HEK293T (cell line): ENCODE measurements at regions not wholly inside any gene's neighbourhood (a gene's known extent, or its start where the extent isn't known, plus 50 kb on each side); places are given as distances from the start of the nearest gene placed in this dataset.

ENCODE experiments used
- CTCF ChIA-PET: fragments of 350-600 bp; formaldehyde crosslinking; extraction: SDS; loops from one replicate; lab custom pipeline; 2021; ENCODE audit warnings: antibody characterized with exemption, inconsistent platforms; lab: Yijun Ruan, JAX
- POLR2A ChIA-PET: fragments of 350-600 bp; formaldehyde crosslinking; extraction: SDS; loops from one replicate; lab custom pipeline; 2020; ENCODE audit warnings: antibody characterized with exemption, inconsistent platforms; lab: Yijun Ruan, JAX
- DNase-seq: peaks from one replicate; pipeline ENCODE4 v3.0.0; 2012; ENCODE audit warnings: mixed read lengths; ENCODE audit errors: extremely low spot score
- ARNT ChIP-seq: fragments of 450-650 bp; IDR thresholded peaks from 2 replicates; pipeline ENCODE4 v1.6.1; 2017; ENCODE audit warnings: mild to moderate bottlenecking
- BHLHE40 ChIP-seq: fragments of 450-650 bp; IDR thresholded peaks from 2 replicates; pipeline ENCODE4 v1.6.1; 2016; ENCODE audit warnings: mild to moderate bottlenecking, moderate library complexity, borderline replicate concordance
- CTBP1 ChIP-seq: fragments of 450-650 bp; IDR thresholded peaks from 2 replicates; pipeline ENCODE4 v1.6.1; 2016; ENCODE audit warnings: borderline replicate concordance
- ELF4 ChIP-seq: fragments of 450-650 bp; IDR thresholded peaks from 2 replicates; pipeline ENCODE4 v1.6.1; 2017; ENCODE audit warnings: antibody characterized with exemption
- FOXA1 ChIP-seq: fragments of 450-650 bp; IDR thresholded peaks from 2 replicates; pipeline ENCODE4 v1.6.1; 2016; ENCODE audit warnings: mild to moderate bottlenecking
- FOXK2 ChIP-seq: fragments of 450-650 bp; IDR thresholded peaks from 2 replicates; pipeline ENCODE4 v1.6.1; 2016; ENCODE audit warnings: mild to moderate bottlenecking
- FOXM1 ChIP-seq: fragments of 450-650 bp; IDR thresholded peaks from 2 replicates; pipeline ENCODE4 v1.6.1; 2017; ENCODE audit warnings: mild to moderate bottlenecking, borderline replicate concordance
- HDGF ChIP-seq: fragments of 450-650 bp; IDR thresholded peaks from 2 replicates; pipeline ENCODE4 v1.6.1; 2017; ENCODE audit warnings: antibody characterized with exemption, borderline replicate concordance
- L3MBTL2 ChIP-seq: fragments of 450-650 bp; conservative IDR thresholded peaks from 2 replicates; pipeline ENCODE4 v1.6.1; 2016; ENCODE audit warnings: mild to moderate bottlenecking
- LEF1 ChIP-seq: fragments of 450-650 bp; IDR thresholded peaks from 2 replicates; pipeline ENCODE4 v1.6.1; 2017; ENCODE audit warnings: mild to moderate bottlenecking, borderline replicate concordance
- NFRKB ChIP-seq: fragments of 450-650 bp; IDR thresholded peaks from 2 replicates; pipeline ENCODE4 v1.6.1; 2016; ENCODE audit warnings: mild to moderate bottlenecking, moderate library complexity
- PKNOX1 ChIP-seq: fragments of 450-650 bp; IDR thresholded peaks from 2 replicates; pipeline ENCODE4 v1.6.1; 2016
- SP1 ChIP-seq: fragments of 450-650 bp; IDR thresholded peaks from 2 replicates; pipeline ENCODE4 v1.6.1; 2017
- SUZ12 ChIP-seq: fragments of 450-650 bp; IDR thresholded peaks from 2 replicates; pipeline ENCODE4 v1.6.1; 2016; ENCODE audit warnings: mild to moderate bottlenecking
- TARDBP ChIP-seq: fragments of 450-650 bp; IDR thresholded peaks from 2 replicates; pipeline ENCODE4 v1.6.1; 2016
- ZNF384 ChIP-seq: fragments of 450-650 bp; IDR thresholded peaks from 2 replicates; pipeline ENCODE4 v1.6.1; 2016

GRCh38 chr11:26035696-26036095 is 296.2 kb upstream of the ANO3 start:
- TF ChIP-seq HDGF (no peak), FOXK2 (no peak), ZNF384 (no peak), L3MBTL2 (no peak), BHLHE40 (no peak), CTBP1 (no peak), FOXA1 (no peak), PKNOX1 (no peak), TARDBP (no peak), ARNT (no peak), FOXM1 (no peak), SP1 (no peak), NFRKB (no peak), LEF1 (no peak), ELF4 (no peak), SUZ12 (no peak)
- CTCF ChIA-PET, result no interaction called here
- POLR2A ChIA-PET, result no interaction called here
- DNase-seq, result no peak

- CTCF ChIA-PET, result no interaction called here
Measured at GRCh38 chr11:26037716-26038115, 294.2 kb upstream of the ANO3 start.

GRCh38 chr11:26040339-26040738 is 291.6 kb upstream of the ANO3 start:
- ChIA-PET CTCF (no interaction called here), POLR2A (no interaction called here)
- DNase-seq, result no peak
- TF ChIP-seq TARDBP (no peak), NFRKB (no peak), FOXA1 (no peak), L3MBTL2 (no peak), SUZ12 (no peak), FOXK2 (no peak), PKNOX1 (no peak), ELF4 (no peak), HDGF (no peak), CTBP1 (no peak)

More at GRCh38 chr11:26037716-26038115, 294.2 kb upstream of the ANO3 start:
- no peak for DNase-seq
- POLR2A ChIA-PET, result no interaction called here
- no peak for TF ChIP-seq SUZ12
- TF ChIP-seq FOXM1, result no peak
- no peak for TF ChIP-seq ARNT
- TF ChIP-seq NFRKB, result no peak
- TF ChIP-seq SP1, result no peak
- TF ChIP-seq CTBP1, result no peak
- no peak for TF ChIP-seq L3MBTL2
- no peak for TF ChIP-seq ELF4
- no peak for TF ChIP-seq LEF1
- no peak for TF ChIP-seq ZNF384
- TF ChIP-seq FOXK2, result no peak

- TF ChIP-seq NFRKB, result no peak
- TF ChIP-seq PKNOX1, result no peak
- DNase-seq, result no peak
- ChIA-PET POLR2A (no interaction called here), CTCF (no interaction called here)
Measured at GRCh38 chr11:26042113-26042512, 289.8 kb upstream of the ANO3 start.

- no peak for DNase-seq
- TF ChIP-seq FOXA1 (no peak), PKNOX1 (no peak), ARNT (no peak), L3MBTL2 (no peak), BHLHE40 (no peak), TARDBP (no peak), LEF1 (no peak), SUZ12 (no peak), FOXM1 (no peak), NFRKB (no peak), CTBP1 (no peak), SP1 (no peak)
- CTCF ChIA-PET, result no interaction called here
- POLR2A ChIA-PET, result no interaction called here
Measured at GRCh38 chr11:26043665-26044064, 288.3 kb upstream of the ANO3 start.

GRCh38 chr11:26044389-26044788 is 287.5 kb upstream of the ANO3 start:
- ChIA-PET CTCF (no interaction called here), POLR2A (no interaction called here)
- no peak for TF ChIP-seq FOXM1
- no peak for TF ChIP-seq BHLHE40
- no peak for DNase-seq
